Neural progenitor cell (in vitro differentiated cells): ENCODE measurements at regions not wholly inside any gene's neighbourhood (a gene's known extent, or its start where the extent isn't known, plus 50 kb on each side); places are given as distances from the start of the nearest gene placed in this dataset.

Experiments used
- DNase-seq: peaks from one replicate; pipeline ENCODE4 v3.0.0-alpha.2; 2016; ENCODE audit warnings: low spot score
- H2AFZ ChIP-seq: fragments of 200-600 bp; sonication (generic); replicated peaks from 2 replicates; pipeline ENCODE4 v1.6.1; 2016; ENCODE audit warnings: antibody characterized with exemption
- H3F3A ChIP-seq: fragments of 200-600 bp; sonication (generic); 2 replicates; pipeline ENCODE4 v1.6.1; 2016; ENCODE audit warnings: antibody characterized with exemption, low read depth
- H3K27ac ChIP-seq: fragments of 200-600 bp; sonication (generic); 2 replicates; pipeline ENCODE4 v1.5.1; 2016; ENCODE audit warnings: mild to moderate bottlenecking
- H3K27me3 ChIP-seq: fragments of 200-600 bp; sonication (generic); 2 replicates; pipeline ENCODE4 v1.6.1; 2016; ENCODE audit warnings: mild to moderate bottlenecking, moderate library complexity
- H3K36me3 ChIP-seq: fragments of 200-600 bp; sonication (generic); 2 replicates; pipeline ENCODE4 v1.5.1; 2016
- H3K4me1 ChIP-seq: fragments of 200-600 bp; sonication (generic); 2 replicates; pipeline ENCODE4 v1.6.1; 2016; ENCODE audit warnings: mixed run types
- H3K4me2 ChIP-seq: fragments of 200-600 bp; sonication (generic); 2 replicates; pipeline ENCODE4 v1.6.1; 2016
- H3K4me3 ChIP-seq: fragments of 200-600 bp; sonication (generic); 2 replicates; pipeline ENCODE4 v1.5.1; 2016
- H3K79me2 ChIP-seq: fragments of 200-600 bp; sonication (generic); 2 replicates; pipeline ENCODE4 v1.6.1; 2016; ENCODE audit warnings: low read depth
- H3K9ac ChIP-seq: fragments of 200-600 bp; sonication (generic); 2 replicates; pipeline ENCODE4 v1.6.1; 2016
- H3K9me3 ChIP-seq: fragments of 200-600 bp; sonication (generic); 2 replicates; pipeline ENCODE4 v1.5.1; 2016; ENCODE audit warnings: low read depth
- H4K20me1 ChIP-seq: fragments of 200-600 bp; sonication (generic); 2 replicates; pipeline ENCODE4 v1.6.1; 2016; ENCODE audit warnings: low read depth
- H3K27ac Mint-ChIP-seq: 3 replicates; pipeline ENCODE4 v1.8.0; 2021; ENCODE audit warnings: mixed read lengths
- H3K27me3 Mint-ChIP-seq: 2 replicates; pipeline ENCODE4 v1.8.0; 2022; ENCODE audit warnings: low read depth, mild to moderate bottlenecking, inconsistent platforms, moderate library complexity, mixed read lengths; ENCODE audit not compliant: insufficient read depth
- H3K36me3 Mint-ChIP-seq: 3 replicates; pipeline ENCODE4 v1.8.0; 2021; ENCODE audit warnings: mixed read lengths
- H3K4me1 Mint-ChIP-seq: 3 replicates; pipeline ENCODE4 v1.8.0; 2021; ENCODE audit warnings: mixed read lengths
- H3K4me3 Mint-ChIP-seq: 3 replicates; pipeline ENCODE4 v1.8.0; 2021; ENCODE audit warnings: mild to moderate bottlenecking, moderate library complexity, mixed read lengths
- H3K9me3 Mint-ChIP-seq: 3 replicates; pipeline ENCODE4 v1.8.0; 2020; ENCODE audit warnings: mixed read lengths
- CTCF ChIP-seq: fragments of 200-600 bp; sonication (generic); IDR thresholded peaks from 2 replicates; pipeline ENCODE4 v1.5.1; 2017; ENCODE audit warnings: antibody characterized with exemption, mild to moderate bottlenecking
- EZH2 ChIP-seq: fragments of 200-600 bp; sonication (generic); IDR thresholded peaks from 2 replicates; pipeline ENCODE4 v1.6.1; 2017; ENCODE audit warnings: antibody characterized with exemption, mild to moderate bottlenecking, moderate library complexity
- EZH2phosphoT487 ChIP-seq: fragments of 200-600 bp; sonication (generic); IDR thresholded peaks from 2 replicates; pipeline ENCODE4 v1.6.1; 2017; ENCODE audit warnings: antibody characterized with exemption

- Histone ChIP-seq H3K79me2 (no peaks in the 10 kb centered on the region), H3K27ac (no peak overlapping the region), H3K4me1 (peaks cover 7% of the 10 kb centered on the region), H3K4me2 (no peak overlapping the region), H3K9me3 (no peaks in the 10 kb centered on the region), H3K9ac (no peak overlapping the region), H3K36me3 (no peaks in the 10 kb centered on the region), H3K4me3 (no peak overlapping the region), H4K20me1 (no peaks in the 10 kb centered on the region), H3K27me3 (no peaks in the 10 kb centered on the region), H3F3A (no peaks in the 10 kb centered on the region), H2AFZ (no peak overlapping the region)
- DNase-seq = no peak
- Mint-ChIP-seq H3K4me3 (no peak overlapping the region), H3K27me3 (peaks cover 2% of the 10 kb centered on the region), H3K4me1 (peaks cover 19% of the 10 kb centered on the region), H3K36me3 (peaks cover 19% of the 10 kb centered on the region), H3K27ac (peak overlapping the region; percentile 80), H3K9me3 (peaks cover 28% of the 10 kb centered on the region)
- TF ChIP-seq EZH2phosphoT487 (no peak), EZH2 (no peak), CTCF (no peak)
Measured at GRCh38 chr7:16951483-16952080, 69.8 kb upstream of the AGR3 start.

GRCh38 chr7:16954321-16954720 lies 72.5 kb upstream of the AGR3 start:
- Histone ChIP-seq H2AFZ (no peak overlapping the region), H3K9ac (no peak overlapping the region), H3K79me2 (no peaks in the 10 kb centered on the region), H3K4me2 (no peak overlapping the region), H3K27ac (no peak overlapping the region), H3K27me3 (no peaks in the 10 kb centered on the region), H3K36me3 (no peaks in the 10 kb centered on the region), H3K4me3 (no peak overlapping the region), H4K20me1 (no peaks in the 10 kb centered on the region), H3K9me3 (no peaks in the 10 kb centered on the region), H3K4me1 (peaks cover 7% of the 10 kb centered on the region), H3F3A (no peaks in the 10 kb centered on the region)
- Mint-ChIP-seq H3K27ac (no peak overlapping the region), H3K9me3 (peaks cover 20% of the 10 kb centered on the region), H3K4me3 (no peak overlapping the region), H3K27me3 (no peaks in the 10 kb centered on the region), H3K36me3 (peaks cover 19% of the 10 kb centered on the region), H3K4me1 (peaks cover 19% of the 10 kb centered on the region)
- no peak for TF ChIP-seq EZH2
- TF ChIP-seq CTCF = no peak
- no peak for TF ChIP-seq EZH2phosphoT487
- DNase-seq = no peak

- Mint-ChIP-seq H3K9me3 (peaks cover 26% of the 10 kb centered on the region), H3K4me1 (peaks cover 5% of the 10 kb centered on the region), H3K27me3 (no peaks in the 10 kb centered on the region), H3K4me3 (no peak overlapping the region), H3K27ac (no peak overlapping the region), H3K36me3 (peaks cover 21% of the 10 kb centered on the region)
- no peak for DNase-seq
- H3K27ac ChIP-seq = no peak overlapping the region
- H3K4me1 ChIP-seq = peaks cover 3% of the 10 kb centered on the region
- no peaks in the 10 kb centered on the region for H3K9me3 ChIP-seq
- no peaks in the 10 kb centered on the region for H4K20me1 ChIP-seq
- no peak overlapping the region for H3K4me2 ChIP-seq
- no peaks in the 10 kb centered on the region for H3K27me3 ChIP-seq
- H3K4me3 ChIP-seq = no peak overlapping the region
- no peaks in the 10 kb centered on the region for H3K36me3 ChIP-seq
- H3K79me2 ChIP-seq = no peaks in the 10 kb centered on the region
- H3K9ac ChIP-seq = no peak overlapping the region
- no peak for TF ChIP-seq EZH2
- no peak for TF ChIP-seq CTCF
- no peak for TF ChIP-seq EZH2phosphoT487
- no peak overlapping the region for H2AFZ ChIP-seq
- H3F3A ChIP-seq = no peaks in the 10 kb centered on the region
Measured at GRCh38 chr7:16958724-16959123, 76.9 kb upstream of the AGR3 start.
